HCT116 (cell line): ENCODE measurements at regions not wholly inside any gene's neighbourhood (a gene's known extent, or its start where the extent isn't known, plus 50 kb on each side); places are given as distances from the start of the nearest gene placed in this dataset.
"Not testable (repeated sequence)": the region's sequence is repeated elsewhere in the genome, so short reads cannot be mapped to it uniquely, and the experiment has no call there.

Source experiments
- ATAC-seq: fragments of 200-7000 bp; cut with Tn5 transposase; 2 replicates; pipeline ENCODE4 v1.9.1; 2020; ENCODE audit warnings: mild to moderate bottlenecking, moderate library complexity
- BruUV-seq: library from RNA; stranded (reverse); fragments of 400-500 nt; replicated peaks from 2 replicates; lab custom pipeline; 2021; lab: Mats Ljungman, UMichigan
- CTCF ChIA-PET: fragments of 300-600 bp; sonication (Branson Sonifier 250); formaldehyde crosslinking; loops from one replicate; lab custom pipeline; 2021; ENCODE audit warnings: antibody characterized with exemption; lab: Charles Lee
- POLR2A ChIA-PET: fragments of 300-600, 350-600 bp; sonication (Branson Sonifier 250); formaldehyde crosslinking; loops from one replicate; lab custom pipeline; 2021; ENCODE audit warnings: antibody characterized with exemption; lab: Charles Lee
- RAD21 ChIA-PET, 2 experiments: fragments of 300-600 bp; sonication (Branson Sonifier 250); formaldehyde crosslinking; loops; one replicate each; lab custom pipeline; 2023; ENCODE audit warnings: low total read pairs in 2 of 2; ENCODE audit not compliant: uncharacterized antibody in 2 of 2, unreplicated experiment in 2 of 2, low non-redundant PET in 1 of 2; lab: Charles Lee
- DNase-seq: peaks from one replicate; pipeline ENCODE4 v3.0.0-alpha.2; 2010; ENCODE audit warnings: low read depth, low spot score
- H2AFZ ChIP-seq: fragments of 200-600 bp; shearing (Covaris generic), sonication (generic); 2 replicates; pipeline ENCODE4 v1.6.1; 2017; ENCODE audit warnings: low read depth, mixed run types, mixed read lengths, antibody characterized with exemption, low read length; ENCODE audit not compliant: poor library complexity, severe bottlenecking
- H3K27ac ChIP-seq: 2 replicates; pipeline ENCODE4 v1.5.1; 2012; ENCODE audit warnings: low read depth, low read length
- H3K27me3 ChIP-seq: fragments of 200-600 bp; sonication (generic); 2 replicates; pipeline ENCODE4 v1.6.1; 2016; ENCODE audit warnings: mixed run types, low read length, mixed read lengths; ENCODE audit not compliant: insufficient read depth
- H3K36me3 ChIP-seq, 2 experiments: fragments of 200-500 bp in 1 of 2; fragments of 200-600 bp in 1 of 2; sonication (Bioruptor generic) in 1 of 2; sonication (generic) in 1 of 2; 2 replicates each; pipeline versions ENCODE4 v1.5.1 to v1.6.1; 2014 to 2016; ENCODE audit warnings: low read length in 2 of 2, inconsistent platforms in 1 of 2, mixed read lengths in 1 of 2, mixed run types in 1 of 2; ENCODE audit not compliant: insufficient read depth in 2 of 2, control insufficient read depth in 1 of 2
- H3K4me1 ChIP-seq, 2 experiments: fragments of 200-600 bp in 1 of 2; sonication (generic) in 1 of 2; 2 replicates each; pipeline versions ENCODE4 v1.5.1 to v1.6.1; 2012 to 2017; ENCODE audit warnings: low read length in 2 of 2, inconsistent platforms in 1 of 2, mild to moderate bottlenecking in 1 of 2, mixed read lengths in 1 of 2, mixed run types in 1 of 2, moderate library complexity in 1 of 2; ENCODE audit not compliant: insufficient read depth in 2 of 2, control insufficient read depth in 1 of 2
- H3K4me2 ChIP-seq: fragments of 200-600 bp; sonication (generic); 2 replicates; pipeline ENCODE4 v1.6.1; 2017; ENCODE audit warnings: mixed run types, low read length, mixed read lengths
- H3K4me3 ChIP-seq, 2 experiments: fragments of 200-600 bp in 1 of 2; sonication (generic) in 1 of 2; replicated peaks in 1 of 2; 2 replicates each; pipeline ENCODE4 v1.5.1; 2011 to 2016; ENCODE audit warnings: low read length in 2 of 2, control low read depth in 1 of 2, low read depth in 1 of 2, mild to moderate bottlenecking in 1 of 2, mixed read lengths in 1 of 2, mixed run types in 1 of 2
- H3K79me2 ChIP-seq: fragments of 200-600 bp; sonication (generic); 2 replicates; pipeline ENCODE4 v1.6.1; 2017; ENCODE audit warnings: mild to moderate bottlenecking, mixed run types, low read length, moderate library complexity, mixed read lengths; ENCODE audit not compliant: insufficient read depth
- H3K9ac ChIP-seq: fragments of 200-600 bp; sonication (generic); 2 replicates; pipeline ENCODE4 v1.6.1; 2016; ENCODE audit warnings: low read length, mixed read lengths
- H3K9me2 ChIP-seq: fragments of 200-600 bp; sonication (generic), shearing (Covaris generic); 2 replicates; pipeline ENCODE4 v1.6.1; 2017; ENCODE audit warnings: mixed run types, mild to moderate bottlenecking, moderate library complexity; ENCODE audit not compliant: insufficient read depth
- H3K9me3 ChIP-seq, 2 experiments: fragments of 200-500 bp in 1 of 2; fragments of 200-600 bp in 1 of 2; sonication (Bioruptor generic) in 1 of 2; sonication (generic) in 1 of 2; 2 replicates each; pipeline ENCODE4 v1.6.1; 2014 to 2017; ENCODE audit warnings: low read length in 2 of 2, mixed read lengths in 2 of 2, inconsistent platforms in 1 of 2, low read depth in 1 of 2, mild to moderate bottlenecking in 1 of 2, mixed run types in 1 of 2, moderate library complexity in 1 of 2; ENCODE audit not compliant: control insufficient read depth in 1 of 2, insufficient read depth in 1 of 2
- H4K20me1 ChIP-seq: fragments of 200-600 bp; sonication (generic), shearing (Covaris generic); 2 replicates; pipeline ENCODE4 v1.6.1; 2017; ENCODE audit warnings: mixed run types, mild to moderate bottlenecking, moderate library complexity; ENCODE audit not compliant: insufficient read depth
- ATF3 ChIP-seq: IDR thresholded peaks from 2 replicates; pipeline ENCODE4 v1.6.1; 2012
- CBX3 ChIP-seq: IDR thresholded peaks from 2 replicates; pipeline ENCODE4 v1.6.1; 2012; ENCODE audit warnings: low read depth
- CEBPB ChIP-seq: IDR thresholded peaks from 2 replicates; pipeline ENCODE4 v1.6.1; 2012; ENCODE audit warnings: low read depth
- EGR1 ChIP-seq: IDR thresholded peaks from 2 replicates; pipeline ENCODE4 v1.6.1; 2012; ENCODE audit warnings: low read depth
- FOSL1 ChIP-seq: IDR thresholded peaks from 2 replicates; pipeline ENCODE4 v1.6.1; 2012; ENCODE audit warnings: low read depth
- JUND ChIP-seq: IDR thresholded peaks from 2 replicates; pipeline ENCODE4 v1.6.1; 2012
- POLR2A ChIP-seq: IDR thresholded peaks from 2 replicates; pipeline ENCODE4 v1.7.0; 2011; ENCODE audit warnings: borderline replicate concordance; ENCODE audit not compliant: insufficient read depth, insufficient read length; ENCODE audit errors: extremely low read depth
- POLR2AphosphoS5 ChIP-seq: IDR thresholded peaks from 2 replicates; pipeline ENCODE4 v1.6.1; 2011; ENCODE audit warnings: mild to moderate bottlenecking, low read depth, low read length, moderate library complexity
- RAD21 ChIP-seq: IDR thresholded peaks from 2 replicates; pipeline ENCODE4 v1.6.1; 2012; ENCODE audit warnings: low read depth, mild to moderate bottlenecking
- REST ChIP-seq: IDR thresholded peaks from 2 replicates; pipeline ENCODE4 v1.6.1; 2012; ENCODE audit warnings: low read depth
- SIN3A ChIP-seq: IDR thresholded peaks from 2 replicates; pipeline ENCODE4 v1.6.1; 2012; ENCODE audit warnings: low read depth
- SRF ChIP-seq: IDR thresholded peaks from 2 replicates; pipeline ENCODE4 v1.6.1; 2012; ENCODE audit warnings: low read depth
- ZBTB33 ChIP-seq: IDR thresholded peaks from 2 replicates; pipeline ENCODE4 v1.6.1; 2011; ENCODE audit warnings: mild to moderate bottlenecking, low read length, moderate library complexity; ENCODE audit not compliant: insufficient replicate concordance; ENCODE audit errors: extremely low read depth
- ZFX ChIP-seq: fragments of 450-650 bp; IDR thresholded peaks from 2 replicates; pipeline ENCODE4 v1.6.1; 2017
- ZNF274 ChIP-seq: fragments of 200-500 bp; sonication (Bioruptor generic); IDR thresholded peaks from 2 replicates; pipeline ENCODE4 v1.6.1; 2014; ENCODE audit warnings: mild to moderate bottlenecking, low read depth, low read length, inconsistent platforms
- intact Hi-C: fragments of 100-400 bp; cut with micrococcal nuclease; formaldehyde crosslinking; loops from 2 replicates; pipeline ENCODE4 v1.10.0; 2022

GRCh38 chr13:93041566-93041965 lies 185.0 kb upstream of the GPC6 start:
- H3K4me1 ChIP-seq, RAD21 ChIA-PET, H3K36me3 ChIP-seq, POLR2A ChIA-PET, DNase-seq, ATAC-seq, BruUV-seq, CTCF ChIA-PET, H3K27ac ChIP-seq, intact Hi-C loops, H3K9ac ChIP-seq, H4K20me1 ChIP-seq, H3K27me3 ChIP-seq, H3K9me3 ChIP-seq, H2AFZ ChIP-seq, H3K79me2 ChIP-seq, H3K4me2 ChIP-seq, H3K9me2 ChIP-seq, H3K4me3 ChIP-seq: not testable (repeated sequence)

GRCh38 chr13:93045836-93046235 lies 180.8 kb upstream of the GPC6 start:
- no TSS peak for BruUV-seq
- Histone ChIP-seq H3K27me3 (no peaks in the 10 kb centered on the region), H3K9me2 (no peaks in the 10 kb centered on the region), H3K9ac (no peak overlapping the region), H3K4me3 (no peak overlapping the region), H4K20me1 (no peaks in the 10 kb centered on the region), H3K9me3 (peaks cover 0 to 11% of the 10 kb centered on the region in 2 experiments; a peak in 2 of 4 replicates), H2AFZ (no peak overlapping the region), H3K4me2 (no peak overlapping the region), H3K27ac (no peak overlapping the region), H3K36me3 (no peaks in the 10 kb centered on the region; a peak in 1 of 4 replicates), H3K4me1 (no peaks in the 10 kb centered on the region), H3K79me2 (no peaks in the 10 kb centered on the region)
- ChIA-PET RAD21 (no interaction called here), CTCF (no interaction called here), POLR2A (no interaction called here)
- TF ChIP-seq POLR2AphosphoS5 (no peak), REST (no peak), FOSL1 (no peak), RAD21 (no peak), ZNF274 (no peak), CBX3 (no peak), ZFX (no peak), CEBPB (no peak), SRF (no peak), POLR2A (no peak), ATF3 (no peak), EGR1 (no peak), JUND (no peak), ZBTB33 (no peak), SIN3A (no peak)
- DNase-seq: no peak
- intact Hi-C loops: no loop called here
- no peak for ATAC-seq
